ENCODE measurements at regions not wholly inside any gene's neighbourhood (a gene's known extent, or its start where the extent isn't known, plus 50 kb on each side); places are given as distances from the start of the nearest gene placed in this dataset.

DNA sequence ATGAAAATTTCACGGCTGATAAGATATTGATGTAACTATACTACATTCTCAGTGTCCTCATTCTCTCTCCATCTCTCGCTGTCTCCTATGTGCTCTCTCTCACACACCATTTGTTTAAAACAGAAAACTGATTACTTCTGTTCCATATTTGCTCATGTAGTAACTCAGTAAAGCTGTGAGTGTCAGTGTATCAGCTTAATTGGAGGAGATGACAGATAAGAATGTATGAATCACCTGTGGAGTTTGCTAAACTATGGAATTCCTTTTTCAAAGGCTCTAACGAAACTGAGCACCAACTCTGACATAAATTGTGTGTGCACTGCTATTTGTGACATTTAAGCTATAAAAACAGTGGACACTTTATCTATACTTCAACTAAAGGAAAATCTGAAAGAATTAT lies 1080.0 kb downstream of the DSC3 start:
- ATAC-seq = no peak
- TF ChIP-seq ZNF565 (CRISPR knock-in tag; conservative IDR thresholded peaks at IDR 0.05; ENCODE audit: low read depth) (no peak), SNAI2 (CRISPR knock-in tag; IDR thresholded peaks at IDR 0.05) (no peak), TCF4 (CRISPR knock-in tag; IDR thresholded peaks at IDR 0.05; ENCODE audit: borderline replicate concordance) (no peak), ESRRG (CRISPR knock-in tag; IDR thresholded peaks at IDR 0.05) (no peak), TOX (CRISPR knock-in tag; IDR thresholded peaks at IDR 0.05; ENCODE audit: borderline replicate concordance) (no peak), POU6F1 (CRISPR knock-in tag; IDR thresholded peaks at IDR 0.05; ENCODE audit: borderline replicate concordance, low read depth) (no peak), ZNF70 (CRISPR knock-in tag; IDR thresholded peaks at IDR 0.05) (no peak), OSR1 (CRISPR knock-in tag; IDR thresholded peaks at IDR 0.05) (no peak), PATZ1 (CRISPR knock-in tag; IDR thresholded peaks at IDR 0.05; ENCODE audit: borderline replicate concordance) (no peak), CREB5 (CRISPR knock-in tag; IDR thresholded peaks at IDR 0.05; ENCODE audit: low read depth) (no peak), BACH2 (CRISPR knock-in tag; IDR thresholded peaks at IDR 0.05; ENCODE audit: borderline replicate concordance) (no peak), ZC3H10 (CRISPR knock-in tag; IDR thresholded peaks at IDR 0.05) (no peak), ZNF8 (CRISPR knock-in tag; IDR thresholded peaks at IDR 0.05) (no peak), CSDC2 (CRISPR knock-in tag; IDR thresholded peaks at IDR 0.05) (no peak), RARB (CRISPR knock-in tag; IDR thresholded peaks at IDR 0.05) (no peak), GLIS3 (CRISPR knock-in tag; IDR thresholded peaks at IDR 0.05) (no peak), PPARA (CRISPR knock-in tag; IDR thresholded peaks at IDR 0.05; ENCODE audit: borderline replicate concordance) (no peak)
- TF ChIP-seq, protein P1, sequence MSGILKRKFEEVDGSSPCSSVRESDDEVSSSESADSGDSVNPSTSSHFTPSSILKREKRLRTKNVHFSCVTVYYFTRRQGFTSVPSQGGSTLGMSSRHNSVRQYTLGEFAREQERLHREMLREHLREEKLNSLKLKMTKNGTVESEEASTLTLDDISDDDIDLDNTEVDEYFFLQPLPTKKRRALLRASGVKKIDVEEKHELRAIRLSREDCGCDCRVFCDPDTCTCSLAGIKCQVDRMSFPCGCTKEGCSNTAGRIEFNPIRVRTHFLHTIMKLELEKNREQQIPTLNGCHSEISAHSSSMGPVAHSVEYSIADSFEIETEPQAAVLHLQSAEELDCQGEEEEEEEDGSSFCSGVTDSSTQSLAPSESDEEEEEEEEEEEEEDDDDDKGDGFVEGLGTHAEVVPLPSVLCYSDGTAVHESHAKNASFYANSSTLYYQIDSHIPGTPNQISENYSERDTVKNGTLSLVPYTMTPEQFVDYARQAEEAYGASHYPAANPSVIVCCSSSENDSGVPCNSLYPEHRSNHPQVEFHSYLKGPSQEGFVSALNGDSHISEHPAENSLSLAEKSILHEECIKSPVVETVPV (CRISPR knock-in tag; IDR thresholded peaks at IDR 0.05) = no peak

DNA sequence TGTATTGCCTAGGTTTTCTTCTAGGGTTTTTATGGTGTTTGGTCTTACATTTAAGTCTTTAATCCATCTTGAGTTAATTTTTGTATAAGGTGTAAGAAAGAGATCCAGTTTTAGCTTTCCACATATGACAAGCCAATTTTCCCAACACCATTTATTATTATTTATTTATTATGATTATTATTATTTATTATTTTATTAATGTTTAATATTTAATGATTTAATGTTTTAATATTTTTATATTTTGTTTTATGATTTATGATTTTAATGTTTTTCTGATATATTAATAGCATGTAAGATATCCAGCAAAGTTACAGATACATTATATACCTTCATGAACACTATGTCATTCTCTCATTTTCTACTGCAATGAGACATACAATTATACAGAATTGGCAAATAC lies 1082.0 kb downstream of the DSC3 start:
- TF ChIP-seq GLIS3 (CRISPR knock-in tag; IDR thresholded peaks at IDR 0.05) (no peak), ZNF565 (CRISPR knock-in tag; conservative IDR thresholded peaks at IDR 0.05; ENCODE audit: low read depth) (no peak), ESRRG (CRISPR knock-in tag; IDR thresholded peaks at IDR 0.05) (no peak), ZFP30 (CRISPR knock-in tag; IDR thresholded peaks at IDR 0.05) (no peak), ISL1 (CRISPR knock-in tag; IDR thresholded peaks at IDR 0.05) (no peak), ZNF8 (CRISPR knock-in tag; IDR thresholded peaks at IDR 0.05) (no peak), OSR1 (CRISPR knock-in tag; IDR thresholded peaks at IDR 0.05) (no peak), ZC3H10 (CRISPR knock-in tag; IDR thresholded peaks at IDR 0.05) (no peak), ZFP3 (CRISPR knock-in tag; IDR thresholded peaks at IDR 0.05) (no peak), TOX (CRISPR knock-in tag; IDR thresholded peaks at IDR 0.05; ENCODE audit: borderline replicate concordance) (no peak), CREB5 (CRISPR knock-in tag; IDR thresholded peaks at IDR 0.05; ENCODE audit: low read depth) (no peak), BACH2 (CRISPR knock-in tag; IDR thresholded peaks at IDR 0.05; ENCODE audit: borderline replicate concordance) (no peak), PPARA (CRISPR knock-in tag; IDR thresholded peaks at IDR 0.05; ENCODE audit: borderline replicate concordance) (no peak), ZNF70 (CRISPR knock-in tag; IDR thresholded peaks at IDR 0.05) (no peak), RARB (CRISPR knock-in tag; IDR thresholded peaks at IDR 0.05) (no peak)
- TF ChIP-seq, protein P1 (CRISPR knock-in tag; IDR thresholded peaks at IDR 0.05) = no peak
- no peak for ATAC-seq

Data from SK-N-SH treated with all-trans-retinoic acid at 6 μM for 48 hours (cell line).